Kidney epithelial cell (primary cell): ENCODE measurements at regions not wholly inside any gene's neighbourhood (a gene's known extent, or its start where the extent isn't known, plus 50 kb on each side); places are given as distances from the start of the nearest gene placed in this dataset.

Experiments used
- DNase-seq: peaks from one replicate; pipeline ENCODE4 v3.0.0-alpha.2; 2010; ENCODE audit warnings: low read depth
- H3K27me3 ChIP-seq: 2 replicates; pipeline ENCODE4 v1.6.0; 2011; ENCODE audit warnings: low read length; ENCODE audit not compliant: control insufficient read depth, insufficient read depth
- H3K36me3 ChIP-seq: 2 replicates; pipeline ENCODE4 v1.5.1; 2011; ENCODE audit warnings: low read length; ENCODE audit not compliant: control insufficient read depth, insufficient read depth
- H3K4me3 ChIP-seq: 2 replicates; pipeline ENCODE4 v1.5.1; 2011; ENCODE audit warnings: low read depth, mild to moderate bottlenecking, control low read depth, low read length
- TF ChIP-seq, protein P1 (sequence below): IDR thresholded peaks from 2 replicates; pipeline ENCODE4 v1.5.1; 2011; ENCODE audit warnings: mild to moderate bottlenecking, moderate library complexity, low read length, control low read depth, inconsistent platforms; ENCODE audit not compliant: insufficient read depth, poor library complexity, severe bottlenecking

DNA sequence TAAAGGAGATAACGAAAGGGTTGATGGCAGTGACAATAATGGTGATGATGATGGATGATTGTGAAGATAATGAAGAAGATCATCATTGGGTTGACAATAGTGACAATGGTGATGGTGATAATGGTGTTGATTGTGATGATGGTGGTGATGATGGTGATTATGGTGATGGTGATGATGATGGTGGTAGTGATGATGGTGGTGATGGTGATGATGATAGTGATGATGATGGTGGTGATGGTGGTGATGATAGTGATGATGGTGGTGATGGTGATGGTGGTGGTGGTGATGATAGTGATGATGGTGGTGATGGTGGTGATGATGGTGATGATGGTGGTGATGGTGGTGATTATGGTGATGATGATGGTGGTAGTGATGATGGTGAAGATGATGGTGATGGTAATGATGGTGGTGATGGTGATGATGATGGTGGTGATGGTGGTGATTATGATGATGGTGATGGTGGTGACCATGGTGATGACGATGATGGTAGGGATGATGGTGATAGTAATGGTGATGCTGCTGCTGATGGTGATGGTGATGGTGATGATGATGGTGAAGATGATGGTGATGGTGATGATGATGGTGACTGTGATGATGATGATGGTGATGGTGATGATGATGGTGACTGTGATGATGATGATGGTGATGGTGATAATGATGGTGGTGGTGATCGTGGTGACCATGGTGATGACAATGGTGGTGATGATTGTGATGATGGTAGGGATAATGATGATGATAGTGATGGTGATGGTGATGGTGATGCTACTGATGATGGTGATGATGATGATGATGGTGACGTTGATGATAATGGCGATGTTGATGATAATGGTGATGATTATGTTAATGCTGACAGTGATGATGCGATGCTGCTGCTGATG lies 61.6 kb upstream of the NKX1-1 start:
- Histone ChIP-seq H3K4me3 (no peak overlapping the region), H3K36me3 (no peaks in the 10 kb centered on the region), H3K27me3 (peaks cover 55% of the 10 kb centered on the region)
- TF ChIP-seq, protein P1, sequence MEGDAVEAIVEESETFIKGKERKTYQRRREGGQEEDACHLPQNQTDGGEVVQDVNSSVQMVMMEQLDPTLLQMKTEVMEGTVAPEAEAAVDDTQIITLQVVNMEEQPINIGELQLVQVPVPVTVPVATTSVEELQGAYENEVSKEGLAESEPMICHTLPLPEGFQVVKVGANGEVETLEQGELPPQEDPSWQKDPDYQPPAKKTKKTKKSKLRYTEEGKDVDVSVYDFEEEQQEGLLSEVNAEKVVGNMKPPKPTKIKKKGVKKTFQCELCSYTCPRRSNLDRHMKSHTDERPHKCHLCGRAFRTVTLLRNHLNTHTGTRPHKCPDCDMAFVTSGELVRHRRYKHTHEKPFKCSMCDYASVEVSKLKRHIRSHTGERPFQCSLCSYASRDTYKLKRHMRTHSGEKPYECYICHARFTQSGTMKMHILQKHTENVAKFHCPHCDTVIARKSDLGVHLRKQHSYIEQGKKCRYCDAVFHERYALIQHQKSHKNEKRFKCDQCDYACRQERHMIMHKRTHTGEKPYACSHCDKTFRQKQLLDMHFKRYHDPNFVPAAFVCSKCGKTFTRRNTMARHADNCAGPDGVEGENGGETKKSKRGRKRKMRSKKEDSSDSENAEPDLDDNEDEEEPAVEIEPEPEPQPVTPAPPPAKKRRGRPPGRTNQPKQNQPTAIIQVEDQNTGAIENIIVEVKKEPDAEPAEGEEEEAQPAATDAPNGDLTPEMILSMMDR: no peak
- DNase-seq: no peak

DNA sequence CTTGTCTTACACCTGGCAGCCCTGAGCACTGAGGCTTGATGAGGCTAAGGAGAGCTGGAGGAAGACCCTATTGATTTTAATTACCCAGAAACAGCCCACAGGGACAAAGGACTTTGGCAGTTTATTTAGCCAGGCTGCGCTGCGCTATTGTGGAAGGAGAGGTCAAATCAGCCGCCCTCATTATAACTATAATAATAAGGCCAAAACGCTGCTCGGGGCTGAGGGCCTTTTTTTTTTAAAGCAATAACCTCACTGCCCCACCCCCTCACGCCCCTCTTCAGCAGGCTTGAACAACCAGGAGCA lies 60.6 kb upstream of the NKX1-1 start:
- Histone ChIP-seq H3K36me3 (no peaks in the 10 kb centered on the region), H3K27me3 (peaks cover 55% of the 10 kb centered on the region), H3K4me3 (no peak overlapping the region)
- no peak for DNase-seq
- TF ChIP-seq, protein P1: no peak

DNA sequence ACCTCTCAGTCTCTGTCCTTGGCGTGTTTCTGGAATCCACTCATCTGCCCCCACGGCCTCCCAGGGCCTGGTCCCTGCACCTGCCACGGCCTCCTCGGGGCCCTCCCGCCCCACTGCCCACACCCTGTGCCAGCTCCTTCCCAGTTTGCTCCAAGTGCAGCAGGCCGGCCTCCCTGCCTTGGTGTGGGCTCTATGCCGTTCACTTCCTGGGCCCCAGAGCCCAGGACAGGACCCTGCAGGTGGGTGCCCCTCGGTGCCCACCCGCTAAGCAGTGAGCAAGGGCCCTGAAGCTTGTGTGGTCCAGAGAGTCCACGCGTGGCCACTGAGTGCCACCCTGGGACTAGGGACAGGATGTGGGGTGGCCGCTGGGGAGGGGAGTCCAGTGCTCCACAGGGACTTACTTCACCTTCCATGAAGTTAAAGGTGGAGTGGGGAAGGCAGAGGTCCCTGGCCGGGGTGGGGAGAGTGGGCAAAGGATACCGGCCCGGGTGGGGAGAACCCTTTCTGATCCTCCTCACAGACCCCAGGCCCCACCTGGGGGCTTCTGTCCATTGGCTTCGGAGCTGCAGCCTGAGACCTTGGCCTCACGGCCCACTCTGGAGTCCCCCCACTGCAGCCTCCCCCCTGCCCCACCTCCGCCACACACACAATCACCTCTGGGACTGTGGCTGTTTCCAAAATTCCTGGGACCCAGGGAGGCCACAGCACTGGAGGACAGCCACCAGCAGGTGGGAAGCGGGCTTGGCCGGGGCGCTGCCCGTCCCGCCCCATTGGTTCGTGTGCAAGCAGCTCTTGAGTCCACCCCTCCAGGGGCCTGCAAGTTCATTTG lies 60.0 kb upstream of the NKX1-1 start:
- no peak for DNase-seq
- TF ChIP-seq, protein P1: no peak
- no peaks in the 10 kb centered on the region for H3K36me3 ChIP-seq
- H3K27me3 ChIP-seq: peaks cover 55% of the 10 kb centered on the region
- H3K4me3 ChIP-seq: no peak overlapping the region

DNA sequence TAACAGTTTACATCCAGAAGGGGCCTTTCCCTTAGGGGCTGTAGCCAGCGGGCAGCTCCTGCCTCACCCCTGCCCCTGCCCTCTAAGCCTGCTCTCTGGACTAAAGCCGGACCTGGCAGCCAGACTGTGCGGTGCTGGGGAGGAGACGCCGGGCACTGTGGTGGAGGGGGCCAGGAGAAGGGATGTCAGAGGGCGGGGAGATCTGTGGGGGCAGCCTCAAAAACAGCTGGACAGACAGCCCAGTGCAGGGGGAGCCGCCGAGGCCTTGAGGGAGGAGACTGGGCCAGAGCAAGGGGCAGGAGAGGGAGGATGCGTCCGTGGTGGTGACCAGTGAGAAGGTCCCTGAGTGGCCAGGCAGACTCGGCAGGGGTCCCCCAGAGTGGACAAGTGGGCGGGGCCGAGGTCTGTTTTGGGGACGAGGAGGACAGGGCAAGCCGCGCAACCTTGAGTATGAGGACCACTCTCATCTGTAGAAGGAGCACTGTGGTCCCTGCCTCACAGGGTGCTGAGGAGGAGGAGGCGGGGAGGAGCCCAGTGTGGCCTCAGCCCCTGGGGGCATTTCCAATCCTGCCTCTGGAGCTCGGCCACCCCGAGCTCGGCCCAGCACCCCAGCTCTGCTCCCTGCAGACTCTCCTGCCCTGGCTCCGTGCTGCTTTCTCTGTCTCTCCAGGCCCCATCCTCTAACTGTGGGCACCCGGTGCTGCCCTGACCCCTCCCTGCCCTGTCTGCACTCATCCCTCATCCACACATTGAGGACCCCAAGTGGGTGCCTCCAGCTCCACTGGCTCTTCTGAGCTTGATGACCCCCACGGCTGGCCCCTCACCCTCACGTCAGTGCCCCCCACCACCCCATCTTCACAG lies 59.2 kb upstream of the NKX1-1 start:
- DNase-seq: no peak
- Histone ChIP-seq H3K36me3 (no peaks in the 10 kb centered on the region), H3K4me3 (no peak overlapping the region), H3K27me3 (peaks cover 52% of the 10 kb centered on the region)
- TF ChIP-seq, protein P1: no peak

DNA sequence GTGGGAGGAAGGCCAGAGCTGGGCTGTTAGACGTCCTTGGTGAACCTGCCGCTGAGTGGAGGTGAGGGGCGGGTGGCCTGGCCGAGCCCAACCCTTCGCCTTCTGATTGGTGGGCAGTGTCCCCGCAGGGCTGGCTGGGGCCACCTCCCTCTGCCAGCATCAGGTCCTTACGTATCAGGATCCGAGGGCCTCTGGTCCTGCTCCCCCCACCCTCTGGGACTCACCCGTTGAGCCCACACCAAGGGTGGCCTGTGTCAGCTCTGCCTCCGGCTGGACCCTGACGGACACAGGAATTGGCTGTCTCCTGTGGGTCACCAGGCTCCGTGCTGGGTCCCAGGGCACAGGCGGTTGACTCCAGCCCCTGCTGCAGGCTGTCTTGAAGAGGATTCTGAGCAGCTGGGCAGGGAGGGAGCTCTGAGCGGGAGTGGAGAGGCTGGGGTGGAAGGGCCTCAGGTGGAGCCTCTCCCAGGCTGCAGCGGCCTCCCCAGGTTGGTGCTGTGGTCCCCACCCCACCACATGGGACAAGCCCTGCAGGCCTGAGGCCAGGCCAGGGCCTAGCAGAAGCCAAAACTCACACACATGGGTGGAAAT lies 58.4 kb upstream of the NKX1-1 start:
- no peak for DNase-seq
- Histone ChIP-seq H3K4me3 (no peak overlapping the region), H3K36me3 (no peaks in the 10 kb centered on the region), H3K27me3 (peaks cover 54% of the 10 kb centered on the region)
- TF ChIP-seq, protein P1: no peak
